ENCODE measurements at regions not wholly inside any gene's neighbourhood (a gene's known extent, or its start where the extent isn't known, plus 50 kb on each side); places are given as distances from the start of the nearest gene placed in this dataset.

GRCh38 chr10:10960534-10960933, 57.1 kb upstream of the CELF2 start:
- no peaks in the 10 kb centered on the region for H3K4me1 ChIP-seq (ENCODE audit: control insufficient read depth, extremely low read depth, insufficient read depth, low read length)
- BruUV-seq (replicated peaks), result no TSS peak

More at GRCh38 chr10:10960534-10960933, 57.1 kb upstream of the CELF2 start:
- Histone ChIP-seq H3K4me2 (ENCODE audit: insufficient read depth, low read length) (no peak overlapping the region), H3K9me1 (replicated peaks; ENCODE audit: control insufficient read depth, extremely low read depth, insufficient read depth, low read length) (no peaks in the 10 kb centered on the region), H3K27me3 (ENCODE audit: control insufficient read depth in 2 of 2, insufficient read depth in 2 of 2, low read length in 2 of 2) (no peaks in the 10 kb centered on the region), H3K9me3 (replicated peaks; ENCODE audit: control insufficient read depth, insufficient read depth, low read length) (no peaks in the 10 kb centered on the region), H2AFZ (ENCODE audit: low read depth, low read length) (no peak overlapping the region), H3K27ac (ENCODE audit: insufficient read depth, low read depth, low read length) (no peak overlapping the region), H3K9ac (replicated peaks; ENCODE audit: extremely low read depth, insufficient read depth, low read length) (no peak overlapping the region), H3K4me3 (replicated peaks in 1 of 3; ENCODE audit: insufficient read depth in 1 of 3, low read depth in 1 of 3, low read length in 3 of 3) (no peak overlapping the region), H3K79me2 (ENCODE audit: control insufficient read depth, insufficient read depth, low read length) (no peaks in the 10 kb centered on the region), H4K20me1 (replicated peaks; ENCODE audit: control insufficient read depth, extremely low read depth, insufficient read depth, low read length) (no peaks in the 10 kb centered on the region), H3K36me3 (ENCODE audit: control insufficient read depth in 2 of 2, extremely low read depth in 1 of 2, insufficient read depth in 2 of 2, low read length in 2 of 2) (no peaks in the 10 kb centered on the region)
- dilution Hi-C loops (cut with MboI; ENCODE audit: extremely low pct_ligation_motif_present, low sequenced_read_pairs), result no loop called here
- intact Hi-C loops (cut with micrococcal nuclease), result no loop called here
- DNase-seq (ENCODE audit: low read depth, low spot score), result no peak
- TF ChIP-seq MYC (IDR thresholded peaks at IDR 0.05; ENCODE audit: low read depth, low read length) (no peak), FOS (IDR thresholded peaks at IDR 0.05; ENCODE audit: borderline replicate concordance, insufficient read depth, low read length) (no peak), POLR2A (IDR thresholded peaks at IDR 0.05; ENCODE audit: low read depth, low read length) (no peak), EZH2 (IDR thresholded peaks at IDR 0.05; ENCODE audit: borderline replicate concordance, low read depth, low read length, severe bottlenecking) (no peak), JUN (IDR thresholded peaks at IDR 0.05; ENCODE audit: borderline replicate concordance, insufficient read depth, insufficient read length, low read depth) (no peak), MAX (IDR thresholded peaks at IDR 0.05; ENCODE audit: insufficient read depth, insufficient read length) (no peak), GATA2 (IDR thresholded peaks at IDR 0.05; ENCODE audit: insufficient read depth, insufficient read length, low read depth, low read length) (no peak), CTCF (IDR thresholded peaks at IDR 0.05; ENCODE audit: extremely low read depth in 1 of 2, insufficient read depth in 1 of 2, low read depth in 1 of 2, low read length in 2 of 2) (no peak), POLR2AphosphoS5 (IDR thresholded peaks at IDR 0.05; ENCODE audit: insufficient read depth, low read depth, low read length) (no peak)
- ChIA-PET POLR2A (no interaction called here), CTCF (no interaction called here)
- FAIRE-seq, result no peak

Data from endothelial cell of umbilical vein (primary cell).